ENCODE measurements at regions not wholly inside any gene's neighbourhood (a gene's known extent, or its start where the extent isn't known, plus 50 kb on each side); places are given as distances from the start of the nearest gene placed in this dataset.

DNA sequence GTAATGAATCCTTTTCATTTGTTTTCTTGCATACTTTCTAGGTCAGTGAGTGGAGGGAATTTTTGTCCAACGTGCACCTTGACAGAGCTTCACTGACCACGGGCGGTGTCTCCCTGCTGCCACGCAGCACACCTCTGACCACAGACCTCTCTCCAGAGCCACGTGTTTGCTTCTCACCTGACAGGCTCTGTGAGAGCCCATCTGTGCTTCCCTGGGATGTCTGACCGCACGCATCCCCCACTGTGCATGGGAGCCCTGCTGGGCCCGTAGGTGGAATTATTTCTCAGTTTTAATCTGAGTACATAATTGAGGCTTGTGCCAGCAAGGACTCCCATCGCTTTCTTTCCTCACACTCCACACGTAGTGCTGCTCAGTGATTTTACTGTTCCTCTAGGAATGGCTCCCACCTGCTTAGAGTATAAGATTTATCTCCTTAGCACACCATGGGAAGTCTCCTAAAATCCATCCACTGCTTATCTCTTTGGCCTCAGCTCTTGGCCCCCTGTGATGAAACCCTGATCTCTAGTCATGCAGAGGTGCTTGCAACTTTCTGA lies 482.6 kb downstream of the TSN start:
- no peak for DNase-seq

DNA sequence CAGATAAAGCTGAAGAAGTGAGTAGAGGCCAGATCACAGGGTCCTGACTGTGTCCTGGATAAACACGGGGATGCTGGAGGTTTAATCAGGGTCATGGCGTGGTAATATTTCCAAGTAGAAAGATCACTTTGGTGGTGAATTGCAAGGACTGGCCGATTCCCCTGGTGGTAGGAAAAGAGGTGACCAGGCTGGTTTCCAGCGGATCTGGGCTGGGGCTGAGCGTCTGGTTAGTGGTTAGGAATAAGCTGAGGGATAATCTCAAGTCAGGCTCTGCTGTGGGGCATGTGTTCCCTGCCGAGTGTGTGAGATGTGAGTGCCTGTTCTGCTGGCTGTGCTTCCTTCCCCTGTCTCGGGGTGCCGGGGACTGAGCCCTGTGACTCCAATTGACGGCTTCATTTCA lies 484.0 kb downstream of the TSN start:
- no peak for DNase-seq

DNA sequence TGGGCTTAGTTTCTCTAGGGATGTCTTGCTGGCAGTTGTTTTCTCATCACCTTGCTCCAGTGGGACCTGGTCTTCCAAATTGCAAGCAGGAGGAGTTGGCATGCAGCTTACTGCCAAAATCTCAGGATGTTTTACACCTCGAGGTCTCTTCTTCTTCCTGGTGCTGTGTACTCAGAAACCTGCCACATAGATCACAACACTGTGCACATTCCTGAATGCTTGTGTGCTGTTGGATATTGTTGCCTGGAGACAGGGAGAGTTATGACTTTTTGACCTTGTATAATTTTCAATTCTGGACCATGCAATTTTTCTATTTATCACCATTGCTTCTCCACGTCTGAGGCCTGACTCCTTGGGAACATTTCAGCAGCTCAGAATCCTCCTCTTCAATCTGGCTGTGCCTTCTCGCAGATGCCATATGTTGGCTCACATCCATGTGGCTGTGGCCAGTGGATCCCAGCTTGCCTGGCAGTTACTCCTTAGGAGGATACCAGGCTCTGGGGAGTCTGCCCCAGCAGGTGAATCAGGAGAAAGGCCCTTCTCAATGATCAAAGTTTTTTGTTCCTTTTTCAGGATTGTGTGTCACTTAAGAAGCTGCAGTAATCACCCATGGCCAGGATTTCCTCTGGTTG lies 489.3 kb downstream of the TSN start:
- no peak for DNase-seq

DNA sequence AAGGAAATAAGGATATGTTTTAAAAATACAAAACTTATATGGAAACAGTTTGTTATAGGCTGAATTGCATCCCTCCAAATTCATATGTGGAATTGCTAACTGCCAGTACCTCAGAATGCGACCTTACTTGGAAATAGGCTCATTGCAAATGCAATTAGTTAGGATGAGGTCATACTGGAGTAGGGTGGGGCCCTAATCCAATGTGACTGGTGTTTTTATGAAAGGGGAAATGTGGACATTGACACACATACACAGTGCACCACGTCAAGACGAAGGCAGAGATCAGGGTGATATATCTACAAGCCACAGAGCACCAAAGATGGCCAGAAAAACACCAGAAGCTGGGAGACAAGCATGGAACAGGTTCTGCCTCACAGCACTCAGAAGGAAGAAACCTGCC lies 494.2 kb downstream of the TSN start:
- DNase-seq: no peak

DNA sequence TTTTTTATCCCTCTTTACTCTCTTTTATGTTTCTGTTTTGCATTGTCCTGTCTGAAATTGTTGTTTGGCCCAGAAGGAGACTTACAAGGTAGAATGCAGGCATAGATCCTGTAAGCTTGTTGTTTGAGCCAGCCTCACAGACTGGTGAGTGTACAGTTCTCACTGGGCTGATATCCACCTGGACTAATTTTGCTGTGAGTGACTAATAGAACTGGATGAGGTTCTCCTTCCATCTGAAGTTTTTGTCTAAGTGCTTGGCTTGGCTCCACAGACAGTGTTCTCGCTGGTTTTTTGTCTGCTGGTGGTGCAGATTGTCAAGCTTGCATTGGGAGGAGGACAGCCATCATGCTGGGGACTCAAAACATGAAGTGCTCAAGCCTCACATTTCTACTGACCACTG lies 495.7 kb downstream of the TSN start:
- DNase-seq: no peak

DNA sequence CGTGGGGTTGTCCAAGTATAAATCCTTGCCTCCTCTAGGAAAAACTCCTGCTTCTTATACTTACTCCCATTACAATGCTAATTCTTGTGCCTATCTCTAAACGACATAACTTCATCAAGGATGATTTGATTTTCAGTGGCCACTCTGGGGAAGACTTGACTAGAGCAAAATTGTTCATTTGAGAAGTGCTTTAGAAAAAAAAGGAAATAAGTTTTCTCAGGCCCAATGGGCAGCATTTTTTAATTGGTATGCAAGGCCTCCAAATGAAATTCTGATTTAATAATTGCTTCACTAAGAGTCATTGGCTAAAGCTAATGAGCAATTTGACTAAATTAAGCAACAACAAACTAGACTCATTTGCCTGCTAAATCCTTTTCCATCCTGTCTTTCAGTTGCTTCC lies 496.1 kb downstream of the TSN start:
- no peak for DNase-seq

DNA sequence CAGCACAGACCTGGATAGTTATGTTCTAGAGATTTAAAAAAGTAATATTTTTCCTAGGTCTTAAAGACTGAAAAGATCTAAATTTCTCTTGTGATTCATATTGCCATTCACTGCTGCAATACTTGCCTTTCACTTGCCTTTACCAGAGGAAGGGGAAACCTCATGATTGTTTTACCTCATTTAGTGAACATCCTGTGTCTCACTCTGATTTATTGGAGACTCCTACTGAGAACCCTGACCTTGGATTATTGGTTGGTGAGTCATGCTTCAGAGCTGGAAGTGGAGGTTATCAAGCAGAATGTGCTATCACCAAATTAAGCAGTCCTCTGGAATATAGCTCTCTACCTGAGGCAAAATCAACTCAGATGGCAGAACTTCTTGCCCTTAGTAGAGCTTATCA lies 500.5 kb downstream of the TSN start:
- no peak for DNase-seq

DNA sequence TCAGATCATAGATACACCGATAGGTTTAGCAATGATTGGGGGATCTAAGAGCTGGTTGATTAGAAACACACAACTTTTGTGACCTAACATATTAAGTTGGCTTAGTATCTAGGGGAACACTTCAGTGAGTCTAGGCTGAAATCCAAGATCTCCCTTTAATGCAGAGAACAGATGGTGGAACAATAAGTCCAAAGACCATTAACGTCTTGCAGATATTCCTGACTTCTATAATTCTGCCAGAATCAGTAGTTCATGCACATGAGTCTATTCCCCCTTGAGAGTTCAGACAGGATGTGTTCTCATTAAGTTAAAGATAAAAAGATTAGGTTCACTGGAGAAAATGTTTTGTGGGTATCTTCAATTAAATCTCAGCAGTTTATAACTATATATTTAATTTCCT lies 506.5 kb downstream of the TSN start:
- no peak for DNase-seq

DNA sequence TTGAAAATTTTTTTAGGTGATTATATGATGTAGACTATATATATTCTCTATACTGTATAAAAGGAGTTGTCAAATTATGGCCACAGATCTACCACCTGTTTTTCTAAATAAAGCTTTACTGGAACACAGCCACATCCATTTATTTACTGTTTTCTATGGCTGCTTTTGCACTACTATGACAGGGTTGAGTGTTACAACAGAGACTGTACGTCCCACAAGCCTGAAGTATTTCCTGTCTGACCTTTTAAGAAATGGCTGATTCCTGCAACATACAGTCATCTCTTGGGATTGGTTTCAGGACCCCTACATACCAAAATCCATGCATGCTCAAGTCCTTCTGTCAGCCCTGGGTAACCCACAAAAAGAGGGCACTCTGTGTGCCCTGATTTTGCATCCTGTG lies 508.3 kb downstream of the TSN start:
- DNase-seq: no peak

DNA sequence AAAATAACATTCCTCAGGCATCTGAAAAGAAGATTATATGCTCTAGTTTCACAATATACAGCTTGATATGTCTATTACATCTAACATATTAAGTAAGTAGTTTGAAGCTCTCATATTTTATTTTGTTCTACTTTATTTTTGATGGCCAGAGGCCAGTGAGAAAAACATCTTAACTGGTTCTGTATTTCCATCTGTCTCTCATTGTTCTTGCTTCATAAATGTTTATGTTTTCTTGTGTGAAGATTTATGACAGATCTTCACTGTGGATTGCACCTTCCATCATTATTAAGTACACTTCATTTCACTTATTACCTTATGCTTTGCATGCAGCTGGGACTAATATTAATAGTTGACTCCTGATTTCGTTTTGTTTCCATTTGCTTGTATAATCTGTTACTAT lies 511.2 kb downstream of the TSN start:
- DNase-seq: no peak

DNA sequence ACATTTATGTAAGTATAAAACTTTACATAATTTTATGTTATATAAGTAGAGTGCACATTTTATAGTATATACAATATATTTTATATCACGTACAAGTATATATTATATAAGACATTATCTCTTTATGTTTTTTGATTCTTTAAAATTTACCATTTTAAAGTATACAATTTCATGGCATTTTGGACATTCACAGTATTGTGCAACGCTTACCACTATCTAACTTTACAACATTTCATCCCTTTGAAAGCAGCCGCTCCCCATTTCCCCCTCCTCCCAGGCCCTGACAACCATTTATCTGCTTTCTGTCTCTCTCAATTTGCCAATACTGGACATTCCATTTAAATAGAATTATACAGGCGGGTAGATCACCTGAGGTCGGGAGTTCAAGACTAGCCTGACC lies 512.5 kb downstream of the TSN start:
- DNase-seq: no peak

DNA sequence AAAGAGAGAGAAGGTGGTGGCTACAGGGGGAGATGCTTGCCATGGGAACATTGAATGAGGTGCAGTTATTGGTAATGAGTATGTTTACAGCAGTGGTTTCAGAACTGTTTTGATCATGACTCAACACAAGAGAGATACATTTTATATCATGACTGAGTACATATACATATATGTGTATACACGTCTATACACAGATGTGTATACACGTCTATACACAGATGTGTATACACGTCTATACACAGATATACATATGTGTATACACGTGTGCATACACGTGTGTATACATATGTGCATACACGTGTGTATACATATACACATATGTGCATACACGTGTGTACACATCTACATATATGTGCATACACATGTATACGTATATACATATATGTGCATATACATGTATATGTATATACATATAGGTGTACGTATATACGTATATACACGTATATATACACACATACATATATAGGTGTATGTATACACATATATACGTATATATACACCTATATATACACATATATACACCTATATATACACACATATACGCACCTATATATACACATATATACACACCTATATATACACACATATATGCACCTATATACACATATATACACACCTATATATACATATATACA lies 518.5 kb downstream of the TSN start:
- DNase-seq: no peak

DNA sequence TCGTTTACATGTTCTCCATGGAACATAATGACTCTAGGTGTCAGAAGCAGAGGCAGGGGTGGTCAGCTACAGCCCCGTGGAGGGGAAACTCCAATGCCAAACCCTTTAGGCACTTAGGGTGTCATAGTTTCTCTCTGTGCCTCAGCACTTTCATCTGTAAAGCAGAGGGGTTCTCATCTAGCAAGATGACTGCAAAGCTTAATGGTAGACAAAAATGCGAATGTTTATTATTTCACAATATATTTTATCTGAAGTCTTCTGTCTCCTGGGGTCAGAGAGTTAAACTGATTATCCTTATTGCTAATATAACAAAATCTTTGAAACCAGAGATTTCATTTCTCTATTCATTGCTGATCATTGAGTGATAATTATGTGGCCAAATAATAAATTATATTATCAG lies 522.5 kb downstream of the TSN start:
- no peak for DNase-seq

DNA sequence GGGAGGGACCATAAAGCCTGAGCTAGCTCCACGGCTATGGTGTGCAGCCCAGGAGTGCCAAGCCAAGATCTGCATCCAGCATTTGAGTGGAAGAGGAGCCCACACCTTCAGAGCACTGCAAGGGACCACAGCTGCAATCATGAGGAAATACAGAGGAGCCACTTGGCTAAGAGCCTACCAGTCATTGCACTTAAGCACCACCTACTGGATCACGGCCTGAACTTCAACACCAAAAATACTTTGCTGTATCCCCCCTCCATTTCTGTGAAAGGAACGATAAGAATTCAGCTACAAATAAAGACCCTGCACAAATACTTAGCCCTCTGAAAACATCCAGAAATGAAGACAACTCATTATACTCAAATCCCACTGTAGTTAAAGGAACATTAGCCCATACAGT lies 545.3 kb downstream of the TSN start:
- no peak for DNase-seq

DNA sequence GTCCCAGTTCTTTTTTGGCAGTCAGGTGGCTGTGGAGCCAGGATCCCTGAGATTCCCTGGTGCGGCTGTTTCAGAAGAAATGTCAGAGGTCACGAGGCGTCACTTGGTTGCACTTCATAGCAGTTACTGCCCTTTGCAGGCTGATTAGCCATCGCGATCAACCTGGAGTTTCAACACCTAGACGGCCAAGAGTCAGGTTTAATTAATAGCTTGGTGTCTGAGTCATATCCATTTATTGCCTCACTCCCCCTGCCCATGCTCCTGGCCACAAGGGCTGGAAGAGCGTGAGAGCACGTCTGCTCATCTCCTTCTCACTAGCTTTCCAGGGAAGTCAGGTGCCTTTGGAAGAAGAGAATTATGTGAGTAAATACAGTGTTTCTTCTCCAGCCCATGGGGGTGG lies 552.3 kb downstream of the TSN start:
- DNase-seq: no peak

DNA sequence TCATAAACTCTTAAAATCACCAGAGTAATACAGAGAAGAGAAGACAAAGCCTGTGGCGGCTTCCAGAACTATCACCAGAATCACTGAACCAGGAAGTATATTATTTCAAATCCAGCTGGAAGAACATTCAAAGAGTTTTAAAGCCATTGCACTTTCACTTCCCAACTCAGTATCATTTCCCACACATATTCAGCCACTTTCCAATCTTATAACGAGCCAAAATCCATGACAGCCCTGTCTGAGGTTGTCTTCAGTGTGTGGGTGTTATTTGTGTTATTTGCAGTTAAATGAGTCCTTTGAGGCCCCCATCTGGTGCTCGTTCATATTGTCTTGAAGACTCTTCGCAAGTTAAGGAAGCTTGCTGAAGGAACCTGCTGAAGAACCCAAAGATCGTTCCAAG lies 559.9 kb downstream of the TSN start:
- DNase-seq: no peak

DNA sequence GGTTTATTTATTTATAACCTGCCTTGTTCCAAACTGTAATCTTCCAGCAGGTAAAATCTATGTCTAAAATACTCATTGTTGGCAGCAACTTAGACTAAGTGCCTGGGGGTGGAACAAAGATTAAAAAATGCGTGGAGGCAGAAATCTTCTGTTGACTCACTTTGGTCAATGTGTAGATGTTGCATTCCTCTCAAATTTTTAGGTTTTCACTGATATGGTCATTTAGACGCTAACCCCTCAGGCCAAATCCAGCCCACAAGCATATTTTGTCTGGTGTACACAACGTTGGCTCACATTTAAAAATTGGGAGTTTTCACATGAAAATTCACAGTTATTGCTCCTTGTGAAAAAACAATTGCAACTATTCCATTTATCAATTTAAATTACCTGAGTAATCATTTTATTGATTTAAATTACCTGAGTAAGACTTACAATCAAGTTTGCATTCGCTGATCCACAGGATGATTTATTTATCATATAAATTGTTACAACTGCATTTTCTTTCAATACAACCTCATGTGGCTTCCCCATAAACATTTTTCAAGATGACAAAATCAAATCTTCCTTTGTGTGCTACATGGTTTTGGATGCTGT lies 564.2 kb downstream of the TSN start:
- DNase-seq: no peak

DNA sequence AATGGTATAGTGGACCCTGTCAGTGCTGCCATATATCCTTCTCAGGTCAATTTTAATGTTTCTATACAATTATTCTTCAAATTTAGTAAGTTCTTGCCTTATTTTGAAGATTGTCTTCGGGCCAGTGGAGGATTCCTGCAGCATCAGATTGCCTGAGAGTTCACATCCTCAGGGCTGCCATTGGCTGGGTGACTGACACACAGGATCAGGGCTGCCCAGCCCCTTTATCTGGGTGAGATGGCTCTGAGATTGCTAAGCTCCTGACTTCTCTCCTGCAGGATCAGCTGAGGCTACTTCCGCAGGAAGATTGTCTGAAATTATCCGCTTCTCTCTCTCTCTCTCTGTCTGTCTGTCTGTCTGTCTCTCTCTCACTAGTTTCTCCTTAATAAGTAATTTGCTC lies 567.4 kb downstream of the TSN start:
- DNase-seq: no peak

DNA sequence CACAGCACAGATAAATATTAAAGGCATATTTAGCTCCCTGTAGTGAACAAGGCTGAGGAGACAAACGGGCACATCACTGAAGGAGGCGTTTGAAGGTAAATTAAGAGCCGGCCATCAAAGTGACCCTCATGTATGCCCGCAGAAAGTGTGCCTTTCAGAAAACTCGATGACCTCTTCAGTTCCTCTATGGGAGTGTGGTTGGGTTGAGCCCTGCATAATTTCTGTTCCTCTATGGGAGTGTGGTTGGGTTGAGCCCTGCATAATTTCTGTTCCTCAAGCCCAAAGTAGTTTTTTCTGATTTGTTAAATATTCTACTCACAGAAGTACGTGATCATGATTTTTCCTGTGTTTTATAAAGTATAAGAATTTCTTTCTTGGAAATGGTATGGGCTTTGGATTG lies 568.5 kb downstream of the TSN start:
- no peak for DNase-seq

DNA sequence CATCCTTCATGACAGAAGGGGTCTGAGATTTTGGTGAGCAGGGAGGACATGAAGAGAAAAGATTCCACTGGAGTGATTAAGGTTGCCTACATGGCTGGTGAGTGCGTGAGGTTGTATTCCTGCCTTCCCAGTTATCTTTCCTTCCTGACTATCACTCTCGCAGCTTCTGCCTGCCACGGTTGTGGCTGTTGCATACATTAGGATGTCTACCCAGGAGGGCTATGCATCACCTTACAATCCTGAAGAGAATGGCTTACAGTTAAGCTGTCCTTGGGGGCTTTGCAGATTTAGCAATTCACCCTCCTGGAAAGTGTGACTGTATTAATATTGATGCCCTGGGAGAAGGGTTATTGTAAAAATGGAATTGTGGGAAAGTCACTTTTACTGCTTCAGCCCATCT lies 571.0 kb downstream of the TSN start:
- DNase-seq: no peak

DNA sequence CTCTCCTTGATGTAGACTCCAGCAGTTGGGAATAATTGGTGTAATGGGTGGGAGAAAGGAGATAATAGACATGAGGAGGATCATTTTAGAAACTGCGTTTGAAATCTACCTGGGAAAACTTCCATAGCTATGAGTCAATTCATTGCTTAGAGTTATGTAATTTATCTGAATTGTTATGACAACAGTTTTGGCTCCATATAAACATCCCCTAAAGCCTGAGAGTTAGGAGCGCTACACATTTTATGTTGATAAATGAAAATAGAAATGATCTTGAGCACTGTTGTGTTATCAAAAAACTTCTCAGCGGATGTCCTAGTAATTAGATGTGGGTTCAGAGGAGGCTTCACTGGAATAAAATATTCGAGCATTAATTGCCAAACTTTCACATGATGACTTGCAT lies 573.4 kb downstream of the TSN start:
- no peak for DNase-seq

DNA sequence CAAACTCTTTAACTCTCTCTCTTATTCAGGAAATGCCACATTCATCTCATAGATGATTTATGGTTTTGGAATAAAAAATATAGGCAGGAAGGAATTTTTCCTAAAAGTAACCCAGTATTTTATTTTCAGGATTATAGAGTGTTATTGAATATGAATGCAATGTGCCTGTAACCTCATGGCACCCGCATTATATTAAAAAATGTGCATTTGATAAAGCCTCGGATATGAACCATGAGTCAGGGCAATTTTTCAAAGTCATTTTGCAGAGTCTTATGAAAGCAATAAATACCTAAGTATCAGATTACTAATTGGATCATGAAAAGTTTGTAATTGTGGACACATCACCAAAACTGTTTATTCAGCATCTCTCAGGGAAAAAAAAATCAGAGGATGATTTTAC lies 573.8 kb downstream of the TSN start:
- DNase-seq: no peak

DNA sequence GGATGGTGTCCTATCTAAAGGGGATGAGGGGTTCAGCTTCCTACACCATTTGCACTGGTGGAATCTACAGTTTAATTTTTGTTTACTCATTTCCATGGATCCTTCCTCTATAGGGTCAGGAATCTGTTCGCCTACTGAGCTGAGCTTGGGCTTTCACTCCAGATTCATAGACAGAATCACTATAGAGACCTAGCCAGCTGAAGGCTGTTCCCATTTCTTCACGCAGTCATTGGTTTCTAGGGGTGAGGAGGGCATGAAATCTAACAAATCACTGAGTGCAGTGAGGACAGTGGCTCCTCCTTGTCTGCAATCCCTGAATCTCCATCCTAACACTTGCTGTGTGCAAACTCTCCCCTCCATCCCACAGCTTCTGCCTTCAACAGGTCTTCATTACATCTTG lies 578.5 kb downstream of the TSN start:
- DNase-seq: no peak

DNA sequence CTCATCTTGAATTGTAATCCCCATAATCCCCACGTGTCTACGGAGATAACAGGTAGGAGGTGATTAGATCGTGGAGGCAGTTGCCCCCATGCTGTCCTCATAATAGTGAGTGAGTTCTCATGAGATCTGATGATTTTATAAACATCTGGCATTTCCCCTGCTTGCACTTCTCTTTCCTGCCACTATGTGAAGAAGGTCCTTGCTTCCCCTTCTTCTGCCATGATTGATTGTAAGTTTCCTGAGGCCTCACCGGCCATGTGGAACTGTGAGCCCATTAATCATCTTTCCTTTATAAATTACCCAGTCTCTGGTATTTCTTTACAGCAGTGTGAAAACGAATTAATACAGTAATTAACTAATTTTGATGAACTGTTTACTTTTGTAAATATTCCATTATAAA lies 582.5 kb downstream of the TSN start:
- DNase-seq: no peak

DNA sequence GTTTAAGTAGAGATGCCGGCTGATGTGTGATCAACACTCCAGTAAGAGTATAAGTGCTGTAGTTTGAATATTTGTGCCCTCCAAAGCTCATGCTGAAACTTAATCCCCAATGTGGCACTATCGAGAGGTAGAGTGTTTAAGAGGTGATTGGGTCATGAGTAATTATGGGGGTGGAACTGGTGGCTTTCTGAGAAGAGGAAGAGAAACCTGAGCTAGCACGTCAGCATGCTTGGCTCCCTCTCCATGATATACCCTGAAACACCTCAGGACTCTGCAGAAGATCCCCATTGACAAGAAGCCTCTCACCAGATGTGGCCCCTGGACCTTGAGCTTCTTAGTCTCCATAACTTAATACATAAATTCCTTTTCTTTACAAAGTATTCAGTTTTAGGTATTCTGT lies 584.8 kb downstream of the TSN start:
- DNase-seq: no peak

Data from NCI-H2227 treated with DMSO at 0.1 percent for 48 hours (cell line).